Erythroblast (primary cell): ENCODE measurements at regions not wholly inside any gene's neighbourhood (a gene's known extent, or its start where the extent isn't known, plus 50 kb on each side); places are given as distances from the start of the nearest gene placed in this dataset.

ENCODE experiments used
- GATA1 ChIP-seq: IDR thresholded peaks from 2 replicates; pipeline ENCODE4 v1.6.1; 2011; ENCODE audit warnings: low read depth, mild to moderate bottlenecking, control low read depth, low read length, moderate library complexity
- POLR2A ChIP-seq: IDR thresholded peaks from 2 replicates; pipeline ENCODE4 v1.6.1; 2011; ENCODE audit warnings: mild to moderate bottlenecking, low read length

DNA sequence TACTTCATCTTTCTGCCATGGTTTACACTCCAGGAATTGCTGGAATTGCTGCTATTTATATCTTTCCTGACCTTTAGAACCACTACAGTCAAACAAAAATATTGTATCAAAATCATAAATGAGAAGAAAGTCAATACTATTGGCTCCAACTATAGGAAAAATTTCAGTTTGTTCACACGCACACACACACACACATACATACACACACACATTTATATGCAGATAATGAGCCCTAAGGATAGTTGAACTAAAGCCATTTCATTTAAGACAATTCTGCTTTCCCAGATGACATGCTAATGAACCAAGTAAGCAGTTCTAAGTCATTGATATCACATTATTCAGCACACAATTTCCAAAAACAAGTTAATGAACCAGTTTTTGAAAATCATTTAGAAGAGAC lies 627.3 kb downstream of the PLOD2 start:
- TF ChIP-seq POLR2A, result no peak
- no peak for TF ChIP-seq GATA1
